HG03378 (cell line): ENCODE measurements at regions not wholly inside any gene's neighbourhood (a gene's known extent, or its start where the extent isn't known, plus 50 kb on each side); places are given as distances from the start of the nearest gene placed in this dataset.
"Not testable (repeated sequence)": the region's sequence is repeated elsewhere in the genome, so short reads cannot be mapped to it uniquely, and the experiment has no call there.

Source experiments
- ATAC-seq: cut with Tn5 transposase; IDR thresholded peaks from one replicate; pipeline ENCODE4 v1.9.1; 2021; ENCODE audit warnings: mild to moderate bottlenecking, moderate library complexity; ENCODE audit not compliant: unreplicated experiment

DNA sequence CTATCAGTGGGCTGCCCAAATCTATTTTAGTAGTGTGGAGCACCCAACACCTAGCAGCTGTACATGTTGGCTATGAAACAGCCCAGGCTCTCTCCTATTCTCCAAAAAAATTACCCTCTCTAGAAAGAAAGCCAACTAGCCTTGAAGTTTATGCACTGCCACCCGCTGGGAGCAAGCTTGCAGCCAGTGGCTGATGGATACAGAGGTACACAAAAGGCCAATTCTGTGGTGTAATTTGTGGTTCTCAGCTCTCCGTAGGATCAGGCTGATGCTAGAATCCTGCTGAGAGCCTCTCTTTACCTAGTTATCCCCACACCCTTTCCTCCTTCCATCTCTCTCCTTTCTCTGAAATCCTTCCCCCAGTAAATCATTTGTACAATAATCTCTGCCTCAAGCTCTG, 1120.7 kb downstream of the DIAPH3 start:
- no peak for ATAC-seq

DNA sequence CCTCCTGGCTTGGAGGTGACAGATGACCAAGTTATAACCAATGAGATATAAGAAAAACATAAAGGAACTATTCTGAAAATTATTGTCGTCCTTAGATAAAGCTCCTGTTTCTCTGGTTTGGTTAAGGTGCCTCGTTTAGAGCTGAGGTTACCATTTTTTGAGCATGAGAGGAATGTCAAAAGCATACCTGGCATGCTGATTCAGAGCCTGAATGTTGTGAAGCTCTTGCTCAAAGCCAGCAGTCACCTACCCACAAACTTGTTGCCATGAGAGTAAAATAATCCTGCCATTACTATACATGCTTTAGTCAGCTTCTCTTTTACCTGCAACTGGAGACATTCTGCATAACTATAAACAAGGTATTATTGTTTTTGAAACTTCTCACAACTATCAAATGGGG, 1116.2 kb downstream of the DIAPH3 start:
- no peak for ATAC-seq

DNA sequence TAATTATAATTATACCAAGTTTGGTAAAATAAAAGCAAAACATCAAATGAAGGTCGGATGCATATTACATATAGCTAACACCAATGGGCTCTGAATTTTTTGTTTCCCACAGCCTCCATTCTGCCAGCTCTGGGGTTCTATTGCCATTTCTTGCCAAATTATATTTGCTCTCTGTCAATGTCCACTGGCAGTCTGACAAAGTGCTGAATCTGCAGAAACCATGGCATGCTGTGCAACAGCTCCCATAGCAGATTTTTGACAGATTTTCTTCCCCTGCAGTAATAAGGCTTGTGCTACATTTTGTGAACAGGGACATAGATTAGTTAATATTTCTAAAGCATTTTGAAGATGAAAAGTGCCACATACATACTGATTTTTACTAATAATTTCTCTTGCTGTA, 1102.1 kb downstream of the DIAPH3 start:
- no peak for ATAC-seq

DNA sequence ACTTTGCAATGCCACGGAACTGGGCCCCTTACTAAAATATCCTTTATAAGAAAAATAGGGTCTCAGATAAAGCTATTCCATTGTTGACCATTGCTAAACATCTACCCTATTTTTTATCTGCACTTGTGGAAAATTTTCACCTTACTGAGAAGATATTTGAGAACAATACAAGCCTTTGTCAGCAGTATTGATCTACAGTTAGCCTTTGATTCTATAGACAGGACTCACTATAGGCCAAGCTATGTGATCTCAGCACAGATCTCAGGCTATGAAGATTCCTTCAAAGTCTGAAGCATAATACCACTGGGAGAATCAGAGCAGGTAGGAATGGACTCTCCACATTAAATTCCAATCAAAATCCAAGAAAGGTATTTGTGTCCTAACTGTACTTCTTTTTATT, 1099.7 kb downstream of the DIAPH3 start:
- ATAC-seq = no peak

DNA sequence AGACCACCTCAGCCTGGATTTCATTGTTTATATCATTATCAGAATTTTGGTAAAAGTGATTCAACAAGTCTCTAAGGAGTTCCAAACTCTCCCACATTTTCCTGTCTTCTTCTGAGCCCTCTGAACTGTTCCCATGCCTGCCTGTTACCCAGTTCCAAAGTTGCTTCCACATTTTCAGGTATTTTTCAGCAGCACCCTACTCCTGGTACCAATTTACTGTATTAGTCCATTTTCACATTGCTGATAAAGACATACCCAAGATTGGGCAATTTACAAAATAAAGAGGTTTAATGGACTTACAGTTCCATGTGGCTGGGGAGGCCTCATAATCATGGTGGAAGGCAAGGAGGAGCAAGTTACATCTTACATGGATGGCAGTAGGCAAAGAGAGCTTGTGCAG, 1087.3 kb downstream of the DIAPH3 start:
- not testable (repeated sequence) for ATAC-seq

DNA sequence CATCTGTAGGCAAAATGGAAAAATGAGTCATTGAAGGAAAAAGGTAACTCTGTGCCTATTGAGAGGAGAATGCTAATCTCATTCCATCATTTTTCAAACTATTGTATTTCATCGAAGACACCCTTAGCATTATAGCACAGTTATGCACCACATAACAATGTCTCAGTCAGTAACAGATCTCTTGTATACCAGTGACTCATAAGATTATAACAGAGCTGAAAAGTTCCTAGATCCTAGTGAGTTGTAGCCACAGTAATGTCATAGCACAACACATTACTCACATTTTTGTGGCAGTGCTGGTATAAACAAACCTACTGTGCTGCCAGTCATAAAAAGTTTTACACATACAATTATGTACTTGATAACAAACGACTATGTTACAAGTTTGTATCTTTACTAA, 1077.6 kb downstream of the DIAPH3 start:
- no peak for ATAC-seq

DNA sequence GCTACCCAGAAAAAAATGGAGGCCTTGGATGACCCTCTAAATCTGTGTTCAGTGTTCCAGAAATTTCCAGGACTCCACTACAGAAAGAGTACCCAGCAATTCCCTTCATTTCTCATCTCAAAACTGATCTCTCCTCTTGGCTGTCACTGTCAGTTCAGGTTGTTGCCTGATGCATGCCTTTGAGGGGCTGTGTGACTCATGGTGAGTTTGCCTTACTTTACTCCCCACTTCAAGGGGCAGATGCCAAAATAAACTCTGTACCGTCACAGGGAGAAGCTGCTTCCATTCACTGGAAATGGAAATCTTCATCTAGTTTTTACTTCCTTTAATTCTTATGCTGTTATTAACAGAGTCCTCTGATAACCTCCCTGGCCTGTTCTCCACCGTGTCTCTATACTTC, 1075.0 kb downstream of the DIAPH3 start:
- no peak for ATAC-seq

DNA sequence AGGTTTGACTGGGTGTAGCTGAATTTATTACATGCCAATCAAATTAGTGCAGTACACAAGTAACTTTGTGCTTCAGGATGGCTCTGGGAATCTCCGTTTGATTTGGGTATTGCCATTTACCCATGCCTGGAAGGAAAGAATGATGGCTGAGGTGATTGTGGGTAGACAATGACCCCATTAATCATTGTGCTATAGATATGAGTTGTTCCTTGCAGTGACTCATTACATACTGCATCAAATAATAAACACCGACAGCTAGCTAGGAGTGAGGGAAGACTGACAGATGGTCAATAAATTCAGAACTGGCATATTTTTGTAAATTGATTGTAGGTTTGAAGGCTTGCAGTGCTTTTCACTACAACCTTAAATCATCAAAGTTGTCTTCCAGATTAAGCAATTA, 1069.5 kb downstream of the DIAPH3 start:
- ATAC-seq = no peak

DNA sequence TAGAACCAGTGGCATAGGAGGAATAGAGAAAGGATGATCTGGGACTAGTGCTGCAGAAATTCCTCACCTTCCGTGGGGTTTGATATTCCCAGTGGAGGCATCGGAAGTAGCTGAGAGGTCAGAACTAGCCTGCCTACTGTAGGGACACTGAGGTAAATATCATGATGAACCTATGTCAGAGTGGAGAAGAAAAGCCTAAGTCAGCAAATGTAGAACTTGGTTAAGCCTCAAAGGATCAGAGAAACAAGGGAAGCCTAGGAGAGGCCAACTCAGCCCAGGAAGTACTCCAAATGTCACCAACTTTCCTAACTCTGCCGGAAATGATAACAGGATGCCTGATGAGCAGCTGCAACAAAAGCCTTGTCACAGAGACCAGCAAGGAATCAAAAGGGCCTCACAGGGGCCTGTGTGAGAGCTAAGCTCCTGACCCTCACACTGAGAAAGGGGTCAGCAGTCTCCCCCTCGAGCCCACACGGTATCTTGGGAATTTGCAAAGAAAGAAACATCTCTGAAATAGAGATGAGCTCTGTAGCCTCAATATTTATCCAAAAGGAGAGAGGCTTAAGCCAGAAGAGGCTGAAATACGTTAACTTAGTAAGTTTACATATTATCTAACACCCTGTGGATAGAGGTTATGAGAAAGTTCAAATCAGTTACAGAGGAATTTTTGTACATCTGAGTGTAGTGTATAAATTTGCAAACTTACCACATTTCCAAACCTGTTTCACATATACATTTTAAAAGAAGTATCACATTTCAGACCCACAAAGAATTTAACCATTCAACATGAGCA, 1064.3 kb downstream of the DIAPH3 start:
- no peak for ATAC-seq

DNA sequence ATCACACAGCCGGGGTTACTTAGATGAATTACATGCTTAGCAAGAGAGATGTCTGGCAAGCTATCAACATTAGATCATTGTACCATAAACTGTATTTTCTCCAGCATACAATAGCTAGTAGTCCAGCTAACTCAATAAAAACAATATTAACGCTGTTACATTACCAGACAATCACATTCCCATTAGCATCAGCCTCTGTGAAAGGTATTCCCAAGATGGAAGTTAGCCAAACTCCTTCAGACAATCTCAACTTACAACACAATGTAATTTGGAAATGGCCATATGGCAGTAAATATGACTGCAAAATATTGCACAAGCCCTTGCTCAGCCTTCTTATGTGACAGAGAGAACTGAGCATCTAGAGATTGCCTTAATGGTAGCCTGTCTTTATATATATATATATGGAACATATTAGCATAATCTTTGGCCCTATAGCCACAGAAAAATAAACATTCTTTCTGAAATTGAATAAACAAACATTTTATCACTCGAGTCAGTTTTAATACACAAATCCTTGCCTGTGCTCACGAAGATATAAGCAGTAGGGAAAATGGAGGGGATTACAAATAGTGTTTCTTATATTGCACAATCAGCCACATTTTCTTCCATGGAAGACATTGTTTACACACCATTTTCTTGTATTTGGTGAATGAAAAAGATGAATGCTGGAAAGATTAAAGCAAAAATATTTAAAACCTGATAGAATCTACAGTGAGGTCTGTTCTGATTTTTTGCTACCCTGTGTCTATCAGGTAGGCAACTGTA, 1060.5 kb downstream of the DIAPH3 start:
- ATAC-seq = no peak

DNA sequence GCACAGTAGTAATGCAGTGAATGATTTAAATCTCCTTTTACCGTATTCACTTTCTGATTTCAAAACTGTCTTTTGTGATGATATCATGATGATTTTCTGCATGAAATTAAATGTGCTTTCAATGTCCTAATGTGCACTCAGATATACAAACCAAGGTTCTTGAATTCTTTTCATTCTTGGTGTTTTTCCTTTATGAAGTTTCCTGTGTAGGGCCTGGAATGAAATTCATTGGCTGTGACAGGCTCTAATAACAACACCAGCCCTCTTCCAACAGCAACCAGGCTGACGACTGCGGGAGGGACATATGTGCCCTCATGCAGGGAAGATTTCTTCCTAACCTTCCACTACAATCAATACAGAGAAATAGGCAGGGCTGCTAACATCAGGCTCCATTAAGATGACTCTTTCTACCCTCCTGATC, 1052.0 kb downstream of the DIAPH3 start:
- ATAC-seq = no peak

DNA sequence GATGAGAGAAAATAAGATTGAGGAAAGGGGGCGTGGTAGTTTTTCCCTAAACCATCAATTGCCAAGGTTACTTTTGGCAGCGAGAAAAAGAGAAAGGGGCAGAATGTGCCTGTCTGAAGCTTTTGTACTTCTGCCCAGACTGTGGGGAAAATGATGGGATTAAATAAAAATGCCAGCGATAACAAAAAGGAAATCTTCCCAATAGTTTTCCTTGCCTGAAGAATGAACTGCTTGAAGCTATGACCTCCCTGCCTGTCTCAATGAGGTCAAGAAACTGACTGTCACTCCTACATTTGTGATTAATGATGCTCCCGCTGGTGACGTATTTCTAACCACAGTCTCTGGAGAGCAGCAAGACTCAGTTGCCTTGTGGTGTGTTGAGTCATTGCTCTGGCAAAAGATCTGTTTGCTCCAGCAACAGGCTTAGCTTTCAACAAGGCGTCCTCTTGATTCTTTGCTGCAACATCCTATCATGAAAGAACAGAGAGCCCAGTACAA, 1051.5 kb downstream of the DIAPH3 start:
- ATAC-seq = no peak

DNA sequence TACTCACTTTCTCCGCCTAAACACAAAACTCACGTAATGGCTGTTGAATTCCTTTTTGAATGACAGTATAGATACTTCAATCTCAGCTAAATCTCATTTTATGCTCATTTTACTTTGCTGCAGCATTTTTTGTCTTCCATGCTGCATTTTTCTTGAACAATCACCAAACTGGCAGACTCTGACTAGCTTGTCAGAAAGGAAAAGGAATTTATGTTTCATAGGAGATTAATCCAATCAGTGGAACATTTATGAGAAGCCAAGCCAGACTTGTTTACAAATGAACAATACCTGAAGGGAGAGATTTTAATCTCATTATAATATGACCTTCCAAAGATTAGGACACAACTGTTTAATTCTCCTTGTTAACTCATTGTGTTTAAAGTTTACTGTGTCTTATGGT, 1044.3 kb downstream of the DIAPH3 start:
- ATAC-seq = no peak

DNA sequence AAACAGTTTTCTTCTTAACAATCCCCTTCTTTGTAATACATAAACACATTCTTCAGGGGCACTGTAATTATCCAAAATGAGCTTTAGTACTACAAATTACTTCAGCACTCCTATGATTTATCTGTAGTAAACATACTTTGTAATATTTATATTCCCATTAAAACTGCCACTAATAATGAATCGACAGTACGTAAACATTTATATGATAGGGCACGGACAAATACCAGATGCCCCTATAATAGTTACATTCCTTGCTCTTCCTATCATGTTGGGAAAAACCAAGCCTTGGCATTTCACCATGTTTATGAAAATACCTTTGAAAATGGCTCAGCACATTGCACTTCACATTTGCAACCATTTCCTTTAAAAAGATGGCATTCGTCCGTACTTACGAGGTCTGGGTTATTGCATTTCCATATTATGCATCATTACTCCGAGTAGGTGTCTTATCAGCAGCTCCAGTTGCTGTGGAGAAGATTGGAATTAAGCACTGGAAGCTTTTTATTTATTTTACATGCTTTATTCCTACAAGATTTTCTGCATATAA, 1043.4 kb downstream of the DIAPH3 start:
- no peak for ATAC-seq

DNA sequence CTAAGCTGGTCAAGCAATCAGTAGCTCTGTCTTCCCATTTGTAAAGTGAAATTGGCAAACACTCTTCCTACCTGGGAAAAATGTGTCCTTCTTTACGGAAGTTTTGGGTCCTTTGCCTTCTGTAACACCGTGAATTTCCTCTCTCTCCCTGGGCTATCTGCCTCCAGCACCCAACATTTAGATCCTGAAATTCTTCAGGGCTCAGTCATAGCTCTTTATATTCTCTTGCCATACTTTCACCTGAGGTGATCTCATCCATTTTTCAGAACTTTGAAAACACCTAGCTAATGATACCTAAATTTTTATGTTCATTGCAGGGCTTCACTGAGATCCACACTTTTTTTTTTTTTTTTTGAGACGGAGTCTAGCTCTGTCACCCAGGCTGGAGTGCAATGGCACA, 1042.2 kb downstream of the DIAPH3 start:
- ATAC-seq = no peak

DNA sequence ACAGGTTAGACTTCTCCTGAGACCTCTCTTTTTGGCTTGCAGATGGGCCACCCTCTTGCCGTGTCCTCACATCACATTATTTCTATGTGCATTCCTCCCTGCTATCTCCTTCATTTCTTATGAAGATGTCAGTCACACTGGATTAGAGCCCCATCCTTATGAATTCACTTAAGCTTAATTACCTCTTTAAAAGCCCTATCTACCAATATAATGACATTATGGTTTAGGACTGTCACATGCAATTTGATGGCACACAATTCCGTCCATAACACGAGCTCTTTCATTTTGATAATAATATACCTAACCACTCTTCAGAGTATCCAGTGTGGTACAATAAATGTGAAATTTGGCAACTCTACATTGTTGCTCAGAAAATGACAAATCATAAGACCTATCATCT, 1037.3 kb downstream of the DIAPH3 start:
- ATAC-seq = no peak

DNA sequence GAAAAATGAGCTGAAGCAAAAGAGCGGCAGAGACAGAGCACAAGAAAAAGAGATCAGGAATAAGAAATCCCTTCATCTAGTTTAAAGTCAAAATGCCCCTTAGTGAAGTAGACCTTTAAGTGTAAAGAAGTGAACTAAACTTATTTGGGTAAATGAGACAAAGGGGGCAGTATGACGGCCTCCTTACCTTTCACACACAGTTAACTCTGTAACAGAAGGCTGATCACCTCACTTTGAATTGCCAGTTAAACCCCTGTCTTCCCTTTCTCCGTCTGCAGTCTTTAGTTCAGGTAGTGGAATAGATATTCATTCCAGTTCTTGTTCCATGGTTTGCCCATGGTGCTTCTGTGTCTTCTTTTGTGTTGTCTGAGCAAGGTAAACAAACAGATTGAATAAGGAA, 1029.8 kb downstream of the DIAPH3 start:
- no peak for ATAC-seq

DNA sequence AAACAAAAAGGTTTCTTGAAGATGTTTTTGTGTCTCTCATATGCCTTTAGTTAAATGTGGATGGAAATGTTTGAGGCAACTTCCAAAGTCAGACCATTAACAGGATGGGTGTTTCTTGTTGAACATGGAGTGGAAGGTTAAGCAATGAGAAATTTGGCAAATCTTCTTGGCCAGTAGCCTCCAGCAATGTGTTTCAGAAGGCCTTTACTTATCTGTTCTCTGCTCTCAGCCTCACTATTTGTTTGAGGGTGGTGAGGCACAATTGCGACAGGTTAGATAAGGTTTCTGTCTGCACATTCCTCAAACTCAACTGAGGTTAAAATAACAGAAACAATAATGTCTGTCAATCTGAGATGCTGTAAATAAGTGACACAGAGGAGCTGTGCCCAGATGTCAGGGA, 1019.0 kb downstream of the DIAPH3 start:
- ATAC-seq = no peak

DNA sequence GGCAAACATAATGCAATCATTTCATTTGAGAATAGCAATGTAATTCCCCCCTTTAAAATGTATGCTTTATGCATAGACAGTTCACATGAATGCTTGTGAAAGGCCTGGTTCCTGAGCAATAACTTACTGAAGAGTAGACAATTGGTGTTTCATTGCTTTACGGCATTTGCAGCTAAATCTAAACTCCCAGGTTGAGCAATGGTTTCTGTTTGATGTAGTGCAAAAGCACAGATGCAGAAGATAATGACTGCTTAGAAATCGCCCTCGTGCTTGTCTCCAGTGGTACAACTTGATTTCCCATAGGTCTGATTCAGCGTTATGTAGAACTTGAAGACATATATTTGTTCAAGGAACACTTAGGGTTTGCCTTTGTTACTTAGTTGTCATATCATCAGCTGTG, 1018.3 kb downstream of the DIAPH3 start:
- ATAC-seq = no peak

DNA sequence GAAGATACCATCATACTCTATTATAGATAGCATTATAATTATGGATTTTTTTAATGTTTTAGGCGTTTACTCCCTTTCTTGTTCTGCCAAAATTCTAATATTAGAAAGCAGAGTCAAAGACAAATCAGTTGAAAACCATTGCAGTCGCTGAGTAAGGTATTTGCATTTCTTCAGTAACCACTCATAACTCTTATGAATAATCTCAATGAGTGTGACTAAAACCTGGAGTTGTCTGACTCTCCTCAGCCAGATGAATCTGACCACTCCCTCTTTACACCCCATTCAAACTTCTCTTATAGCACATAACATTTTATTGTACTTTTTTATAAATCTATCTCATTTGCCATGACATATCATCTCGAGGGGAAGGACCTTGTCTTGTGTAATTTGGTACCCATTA, 1006.5 kb downstream of the DIAPH3 start:
- ATAC-seq = no peak

DNA sequence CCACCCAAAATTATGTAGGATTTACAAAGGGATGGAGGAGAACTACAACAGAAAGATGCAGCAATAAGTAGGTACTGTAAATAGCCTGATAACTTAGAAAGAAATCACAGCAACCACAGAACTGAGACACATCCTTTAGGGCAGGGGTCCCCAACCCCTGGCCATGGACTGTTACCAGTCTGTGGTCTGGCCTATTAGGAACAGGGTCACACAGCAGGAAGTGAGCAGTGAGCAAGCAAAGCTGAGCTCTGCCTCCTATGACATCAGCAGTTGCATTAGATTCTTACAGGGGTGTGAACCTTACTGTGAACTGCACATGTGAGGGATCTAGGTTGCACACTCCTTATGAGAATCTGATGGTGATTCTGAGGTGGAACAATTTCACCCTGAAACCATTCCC, 997.6 kb downstream of the DIAPH3 start:
- no peak for ATAC-seq

DNA sequence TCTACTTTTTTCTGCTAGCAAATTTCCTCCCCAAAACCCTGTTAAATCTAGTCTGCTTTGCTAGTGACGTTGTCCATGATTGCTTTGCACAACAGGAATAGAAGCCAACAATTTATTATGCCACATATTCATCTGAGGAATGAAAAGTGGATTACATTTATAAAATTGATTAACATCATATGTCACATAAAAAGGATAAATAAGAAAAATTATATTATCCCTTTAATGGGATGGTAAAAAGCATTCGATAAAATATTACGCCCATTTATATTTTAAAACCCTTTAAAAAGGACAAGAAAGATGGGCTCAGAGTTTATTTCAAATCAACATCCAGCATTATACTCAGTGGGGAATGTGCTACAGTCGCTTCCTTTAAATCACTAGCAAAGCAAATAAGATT, 991.7 kb downstream of the DIAPH3 start:
- no peak for ATAC-seq
